ENCODE measurements at regions not wholly inside any gene's neighbourhood (a gene's known extent, or its start where the extent isn't known, plus 50 kb on each side); places are given as distances from the start of the nearest gene placed in this dataset.

- TF ChIP-seq FOXK2 (IDR thresholded peaks at IDR 0.05) (no peak), CREB1 (IDR thresholded peaks at IDR 0.05; ENCODE audit: low read depth) (no peak), ASH2L (IDR thresholded peaks at IDR 0.05; ENCODE audit: borderline replicate concordance, low read depth) (no peak), CEBPB (IDR thresholded peaks at IDR 0.05; ENCODE audit: borderline replicate concordance in 1 of 2, low read depth in 2 of 2, low read length in 2 of 2) (no peak)
Observed at GRCh38 chr5:3429962-3430361, 165.7 kb upstream of the IRX1 start.
